GM23338 (cell line): ENCODE measurements at regions not wholly inside any gene's neighbourhood (a gene's known extent, or its start where the extent isn't known, plus 50 kb on each side); places are given as distances from the start of the nearest gene placed in this dataset.

Source experiments
- ATAC-seq: fragments of 200-7000 bp; cut with Tn5 transposase; 3 replicates; pipeline ENCODE4 v1.9.1; 2020
- DNase-seq: peaks from one replicate; pipeline ENCODE4 v3.0.0-alpha.2; 2015; ENCODE audit warnings: low spot score
- H2AFZ ChIP-seq: fragments of 200-600 bp; sonication (generic); 2 replicates; pipeline ENCODE4 v1.8.0; 2016; ENCODE audit warnings: antibody characterized with exemption, mild to moderate bottlenecking, moderate library complexity
- H3F3A ChIP-seq: fragments of 200-600 bp; sonication (generic); replicated peaks from 2 replicates; pipeline ENCODE4 v1.8.0; 2017; ENCODE audit warnings: antibody characterized with exemption, mixed run types, low read depth
- H3K27ac ChIP-seq: fragments of 200-600 bp; sonication (generic); 2 replicates; pipeline ENCODE4 v1.6.1; 2016; ENCODE audit warnings: low read depth
- H3K27me3 ChIP-seq: fragments of 200-600 bp; sonication (generic); 2 replicates; pipeline ENCODE4 v1.8.0; 2016; ENCODE audit warnings: mild to moderate bottlenecking, mixed run types, moderate library complexity; ENCODE audit not compliant: insufficient read depth
- H3K36me3 ChIP-seq: fragments of 200-600 bp; sonication (generic); 2 replicates; pipeline ENCODE4 v1.8.0; 2016; ENCODE audit warnings: mild to moderate bottlenecking; ENCODE audit not compliant: insufficient read depth
- H3K4me1 ChIP-seq: fragments of 200-600 bp; sonication (generic); 2 replicates; pipeline ENCODE4 v1.8.0; 2016; ENCODE audit warnings: mild to moderate bottlenecking, moderate library complexity; ENCODE audit not compliant: insufficient read depth
- H3K4me2 ChIP-seq: fragments of 200-600 bp; sonication (generic); 2 replicates; pipeline ENCODE4 v1.7.1; 2017; ENCODE audit warnings: mixed run types
- H3K4me3 ChIP-seq: fragments of 200-600 bp; sonication (generic); 2 replicates; pipeline ENCODE4 v1.6.1; 2016; ENCODE audit warnings: mixed run types
- H3K79me2 ChIP-seq: fragments of 200-600 bp; sonication (generic); replicated peaks from 2 replicates; pipeline ENCODE4 v1.8.0; 2017; ENCODE audit warnings: mild to moderate bottlenecking; ENCODE audit not compliant: insufficient read depth
- H3K9me2 ChIP-seq: fragments of 200-600 bp; sonication (generic); 2 replicates; pipeline ENCODE4 v1.8.0; 2017; ENCODE audit not compliant: insufficient read depth
- H4K20me1 ChIP-seq: fragments of 200-600 bp; sonication (generic); replicated peaks from 2 replicates; pipeline ENCODE4 v1.8.0; 2017; ENCODE audit warnings: mild to moderate bottlenecking; ENCODE audit not compliant: insufficient read depth
- H3K27ac Mint-ChIP-seq: 2 replicates; pipeline ENCODE4 v1.8.0; 2020; ENCODE audit warnings: inconsistent platforms, mild to moderate bottlenecking, moderate library complexity, mixed read lengths
- H3K27me3 Mint-ChIP-seq: 3 replicates; pipeline ENCODE4 v1.8.0; 2022; ENCODE audit warnings: low read depth, mild to moderate bottlenecking, moderate library complexity, mixed read lengths, inconsistent platforms; ENCODE audit not compliant: insufficient read depth, poor library complexity
- H3K36me3 Mint-ChIP-seq: 3 replicates; pipeline ENCODE4 v1.8.0; 2021; ENCODE audit warnings: low read depth, mild to moderate bottlenecking, inconsistent platforms, moderate library complexity, mixed read lengths
- H3K4me1 Mint-ChIP-seq: 3 replicates; pipeline ENCODE4 v1.8.0; 2020; ENCODE audit warnings: mild to moderate bottlenecking, inconsistent platforms, mixed read lengths
- H3K4me3 Mint-ChIP-seq: 3 replicates; pipeline ENCODE4 v1.8.0; 2021; ENCODE audit warnings: moderate library complexity, mild to moderate bottlenecking, inconsistent platforms, mixed read lengths
- H3K9me3 Mint-ChIP-seq: 3 replicates; pipeline ENCODE4 v1.8.0; 2020; ENCODE audit warnings: moderate library complexity, mild to moderate bottlenecking, inconsistent platforms, mixed read lengths
- CREB1 ChIP-seq: fragments of 250-450 bp; sonication (Bioruptor Pico); IDR thresholded peaks from 2 replicates; pipeline ENCODE4 v1.5.0; 2020; ENCODE audit warnings: low read depth, mild to moderate bottlenecking, moderate library complexity
- EZH2 ChIP-seq: fragments of 200-600 bp; sonication (generic); IDR thresholded peaks from one replicate; pipeline ENCODE4 v1.8.0; 2017; ENCODE audit warnings: antibody characterized with exemption, mild to moderate bottlenecking, low read depth; ENCODE audit not compliant: unreplicated experiment
- JUNB ChIP-seq: IDR thresholded peaks from one replicate; pipeline ENCODE4 v1.6.1; 2016; ENCODE audit warnings: antibody characterized with exemption; ENCODE audit not compliant: unreplicated experiment
- NANOG ChIP-seq: IDR thresholded peaks from 2 replicates; pipeline ENCODE4 v1.6.1; 2016; ENCODE audit warnings: antibody characterized with exemption, borderline replicate concordance
- POLR2AphosphoS5 ChIP-seq: IDR thresholded peaks from 2 replicates; pipeline ENCODE4 v1.6.1; 2016; ENCODE audit warnings: antibody characterized with exemption, low read depth
- ZNF114 ChIP-seq: fragments of 250-450 bp; sonication (Bioruptor Pico); IDR thresholded peaks from 2 replicates; pipeline ENCODE4 v1.5.0; 2020; ENCODE audit warnings: mild to moderate bottlenecking, moderate library complexity
- TF ChIP-seq, protein P1 (sequence below): IDR thresholded peaks from 2 replicates; pipeline ENCODE4 v1.6.1; 2016; ENCODE audit warnings: antibody characterized with exemption
- TF ChIP-seq, protein P2 (sequence below): fragments of 250-450 bp; sonication (Bioruptor Pico); IDR thresholded peaks from 2 replicates; pipeline ENCODE4 v1.5.0; 2020; ENCODE audit warnings: mild to moderate bottlenecking, moderate library complexity
- TF ChIP-seq, protein P3 (sequence below): IDR thresholded peaks from one replicate; pipeline ENCODE4 v1.6.1; 2018; ENCODE audit warnings: antibody characterized with exemption; ENCODE audit not compliant: unreplicated experiment

DNA sequence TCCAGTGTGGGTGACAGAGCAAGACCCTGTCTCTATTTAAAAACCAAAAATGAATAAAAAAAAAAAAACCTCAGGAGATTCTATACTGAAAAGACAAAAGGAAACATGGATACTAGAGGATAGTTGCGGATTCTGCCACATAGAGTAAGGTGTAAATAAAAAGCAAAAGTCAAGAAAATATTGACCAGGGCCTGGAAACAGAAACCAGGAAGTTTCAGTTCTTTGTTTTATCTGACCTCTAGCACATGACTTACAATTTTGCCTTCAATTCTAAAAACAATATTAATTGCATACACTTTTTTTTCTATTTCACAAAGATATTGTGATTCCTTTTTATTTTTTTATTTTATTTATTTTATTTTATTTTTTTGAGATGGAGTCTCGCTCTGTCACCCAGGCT is 96.2 kb upstream of the NMUR2 start:
- Mint-ChIP-seq H3K9me3 (peaks cover under 1% of the 10 kb centered on the region; the same call in 1 of the 3 replicates), H3K27me3 (no peaks in the 10 kb centered on the region), H3K4me3 (no peak overlapping the region), H3K36me3 (peaks cover 3% of the 10 kb centered on the region; the same call in 2 of the 3 replicates), H3K27ac (no peak overlapping the region), H3K4me1 (no peaks in the 10 kb centered on the region; the same call in 2 of the 3 replicates)
- no peak for ATAC-seq
- no peak overlapping the region for H2AFZ ChIP-seq
- no peaks in the 10 kb centered on the region for H3F3A ChIP-seq
- no peak for TF ChIP-seq CREB1 (CRISPR knock-in tag)
- no peak for TF ChIP-seq NANOG
- TF ChIP-seq, protein P1, sequence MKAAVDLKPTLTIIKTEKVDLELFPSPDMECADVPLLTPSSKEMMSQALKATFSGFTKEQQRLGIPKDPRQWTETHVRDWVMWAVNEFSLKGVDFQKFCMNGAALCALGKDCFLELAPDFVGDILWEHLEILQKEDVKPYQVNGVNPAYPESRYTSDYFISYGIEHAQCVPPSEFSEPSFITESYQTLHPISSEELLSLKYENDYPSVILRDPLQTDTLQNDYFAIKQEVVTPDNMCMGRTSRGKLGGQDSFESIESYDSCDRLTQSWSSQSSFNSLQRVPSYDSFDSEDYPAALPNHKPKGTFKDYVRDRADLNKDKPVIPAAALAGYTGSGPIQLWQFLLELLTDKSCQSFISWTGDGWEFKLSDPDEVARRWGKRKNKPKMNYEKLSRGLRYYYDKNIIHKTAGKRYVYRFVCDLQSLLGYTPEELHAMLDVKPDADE: no peak
- no peak for TF ChIP-seq JUNB
- no peak for TF ChIP-seq POLR2AphosphoS5
- TF ChIP-seq, protein P2, sequence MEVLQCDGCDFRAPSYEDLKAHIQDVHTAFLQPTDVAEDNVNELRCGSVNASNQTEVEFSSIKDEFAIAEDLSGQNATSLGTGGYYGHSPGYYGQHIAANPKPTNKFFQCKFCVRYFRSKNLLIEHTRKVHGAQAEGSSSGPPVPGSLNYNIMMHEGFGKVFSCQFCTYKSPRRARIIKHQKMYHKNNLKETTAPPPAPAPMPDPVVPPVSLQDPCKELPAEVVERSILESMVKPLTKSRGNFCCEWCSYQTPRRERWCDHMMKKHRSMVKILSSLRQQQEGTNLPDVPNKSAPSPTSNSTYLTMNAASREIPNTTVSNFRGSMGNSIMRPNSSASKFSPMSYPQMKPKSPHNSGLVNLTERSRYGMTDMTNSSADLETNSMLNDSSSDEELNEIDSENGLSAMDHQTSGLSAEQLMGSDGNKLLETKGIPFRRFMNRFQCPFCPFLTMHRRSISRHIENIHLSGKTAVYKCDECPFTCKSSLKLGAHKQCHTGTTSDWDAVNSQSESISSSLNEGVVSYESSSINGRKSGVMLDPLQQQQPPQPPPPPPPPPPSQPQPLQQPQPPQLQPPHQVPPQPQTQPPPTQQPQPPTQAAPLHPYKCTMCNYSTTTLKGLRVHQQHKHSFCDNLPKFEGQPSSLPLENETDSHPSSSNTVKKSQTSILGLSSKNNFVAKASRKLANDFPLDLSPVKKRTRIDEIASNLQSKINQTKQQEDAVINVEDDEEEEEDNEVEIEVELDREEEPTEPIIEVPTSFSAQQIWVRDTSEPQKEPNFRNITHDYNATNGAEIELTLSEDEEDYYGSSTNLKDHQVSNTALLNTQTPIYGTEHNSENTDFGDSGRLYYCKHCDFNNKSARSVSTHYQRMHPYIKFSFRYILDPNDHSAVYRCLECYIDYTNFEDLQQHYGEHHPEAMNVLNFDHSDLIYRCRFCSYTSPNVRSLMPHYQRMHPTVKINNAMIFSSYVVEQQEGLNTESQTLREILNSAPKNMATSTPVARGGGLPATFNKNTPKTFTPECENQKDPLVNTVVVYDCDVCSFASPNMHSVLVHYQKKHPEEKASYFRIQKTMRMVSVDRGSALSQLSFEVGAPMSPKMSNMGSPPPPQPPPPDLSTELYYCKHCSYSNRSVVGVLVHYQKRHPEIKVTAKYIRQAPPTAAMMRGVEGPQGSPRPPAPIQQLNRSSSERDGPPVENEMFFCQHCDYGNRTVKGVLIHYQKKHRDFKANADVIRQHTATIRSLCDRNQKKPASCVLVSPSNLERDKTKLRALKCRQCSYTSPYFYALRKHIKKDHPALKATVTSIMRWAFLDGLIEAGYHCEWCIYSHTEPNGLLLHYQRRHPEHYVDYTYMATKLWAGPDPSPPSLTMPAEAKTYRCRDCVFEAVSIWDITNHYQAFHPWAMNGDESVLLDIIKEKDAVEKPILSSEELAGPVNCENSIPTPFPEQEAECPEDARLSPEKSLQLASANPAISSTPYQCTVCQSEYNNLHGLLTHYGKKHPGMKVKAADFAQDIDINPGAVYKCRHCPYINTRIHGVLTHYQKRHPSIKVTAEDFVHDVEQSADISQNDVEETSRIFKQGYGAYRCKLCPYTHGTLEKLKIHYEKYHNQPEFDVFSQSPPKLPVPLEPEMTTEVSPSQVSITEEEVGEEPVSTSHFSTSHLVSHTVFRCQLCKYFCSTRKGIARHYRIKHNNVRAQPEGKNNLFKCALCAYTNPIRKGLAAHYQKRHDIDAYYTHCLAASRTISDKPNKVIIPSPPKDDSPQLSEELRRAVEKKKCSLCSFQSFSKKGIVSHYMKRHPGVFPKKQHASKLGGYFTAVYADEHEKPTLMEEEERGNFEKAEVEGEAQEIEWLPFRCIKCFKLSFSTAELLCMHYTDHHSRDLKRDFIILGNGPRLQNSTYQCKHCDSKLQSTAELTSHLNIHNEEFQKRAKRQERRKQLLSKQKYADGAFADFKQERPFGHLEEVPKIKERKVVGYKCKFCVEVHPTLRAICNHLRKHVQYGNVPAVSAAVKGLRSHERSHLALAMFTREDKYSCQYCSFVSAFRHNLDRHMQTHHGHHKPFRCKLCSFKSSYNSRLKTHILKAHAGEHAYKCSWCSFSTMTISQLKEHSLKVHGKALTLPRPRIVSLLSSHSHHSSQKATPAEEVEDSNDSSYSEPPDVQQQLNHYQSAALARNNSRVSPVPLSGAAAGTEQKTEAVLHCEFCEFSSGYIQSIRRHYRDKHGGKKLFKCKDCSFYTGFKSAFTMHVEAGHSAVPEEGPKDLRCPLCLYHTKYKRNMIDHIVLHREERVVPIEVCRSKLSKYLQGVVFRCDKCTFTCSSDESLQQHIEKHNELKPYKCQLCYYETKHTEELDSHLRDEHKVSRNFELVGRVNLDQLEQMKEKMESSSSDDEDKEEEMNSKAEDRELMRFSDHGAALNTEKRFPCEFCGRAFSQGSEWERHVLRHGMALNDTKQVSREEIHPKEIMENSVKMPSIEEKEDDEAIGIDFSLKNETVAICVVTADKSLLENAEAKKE (CRISPR knock-in tag): no peak
- TF ChIP-seq, protein P3, sequence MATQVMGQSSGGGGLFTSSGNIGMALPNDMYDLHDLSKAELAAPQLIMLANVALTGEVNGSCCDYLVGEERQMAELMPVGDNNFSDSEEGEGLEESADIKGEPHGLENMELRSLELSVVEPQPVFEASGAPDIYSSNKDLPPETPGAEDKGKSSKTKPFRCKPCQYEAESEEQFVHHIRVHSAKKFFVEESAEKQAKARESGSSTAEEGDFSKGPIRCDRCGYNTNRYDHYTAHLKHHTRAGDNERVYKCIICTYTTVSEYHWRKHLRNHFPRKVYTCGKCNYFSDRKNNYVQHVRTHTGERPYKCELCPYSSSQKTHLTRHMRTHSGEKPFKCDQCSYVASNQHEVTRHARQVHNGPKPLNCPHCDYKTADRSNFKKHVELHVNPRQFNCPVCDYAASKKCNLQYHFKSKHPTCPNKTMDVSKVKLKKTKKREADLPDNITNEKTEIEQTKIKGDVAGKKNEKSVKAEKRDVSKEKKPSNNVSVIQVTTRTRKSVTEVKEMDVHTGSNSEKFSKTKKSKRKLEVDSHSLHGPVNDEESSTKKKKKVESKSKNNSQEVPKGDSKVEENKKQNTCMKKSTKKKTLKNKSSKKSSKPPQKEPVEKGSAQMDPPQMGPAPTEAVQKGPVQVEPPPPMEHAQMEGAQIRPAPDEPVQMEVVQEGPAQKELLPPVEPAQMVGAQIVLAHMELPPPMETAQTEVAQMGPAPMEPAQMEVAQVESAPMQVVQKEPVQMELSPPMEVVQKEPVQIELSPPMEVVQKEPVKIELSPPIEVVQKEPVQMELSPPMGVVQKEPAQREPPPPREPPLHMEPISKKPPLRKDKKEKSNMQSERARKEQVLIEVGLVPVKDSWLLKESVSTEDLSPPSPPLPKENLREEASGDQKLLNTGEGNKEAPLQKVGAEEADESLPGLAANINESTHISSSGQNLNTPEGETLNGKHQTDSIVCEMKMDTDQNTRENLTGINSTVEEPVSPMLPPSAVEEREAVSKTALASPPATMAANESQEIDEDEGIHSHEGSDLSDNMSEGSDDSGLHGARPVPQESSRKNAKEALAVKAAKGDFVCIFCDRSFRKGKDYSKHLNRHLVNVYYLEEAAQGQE: no peak
- TF ChIP-seq EZH2: no peak
- TF ChIP-seq ZNF114 (CRISPR knock-in tag): no peak
- H3K27ac ChIP-seq: no peak overlapping the region
- no peak overlapping the region for H3K4me3 ChIP-seq
- H3K4me2 ChIP-seq: no peak overlapping the region
- H3K36me3 ChIP-seq: no peaks in the 10 kb centered on the region
- H4K20me1 ChIP-seq: no peaks in the 10 kb centered on the region
- H3K4me1 ChIP-seq: no peaks in the 10 kb centered on the region; the same call in 1 of the 2 replicates
- H3K9me2 ChIP-seq: no peaks in the 10 kb centered on the region
- H3K79me2 ChIP-seq: no peaks in the 10 kb centered on the region
- no peak for DNase-seq
- no peaks in the 10 kb centered on the region for H3K27me3 ChIP-seq
